ENCODE measurements at regions not wholly inside any gene's neighbourhood (a gene's known extent, or its start where the extent isn't known, plus 50 kb on each side); places are given as distances from the start of the nearest gene placed in this dataset.
"Not testable (repeated sequence)": the region's sequence is repeated elsewhere in the genome, so short reads cannot be mapped to it uniquely, and the experiment has no call there.

DNA sequence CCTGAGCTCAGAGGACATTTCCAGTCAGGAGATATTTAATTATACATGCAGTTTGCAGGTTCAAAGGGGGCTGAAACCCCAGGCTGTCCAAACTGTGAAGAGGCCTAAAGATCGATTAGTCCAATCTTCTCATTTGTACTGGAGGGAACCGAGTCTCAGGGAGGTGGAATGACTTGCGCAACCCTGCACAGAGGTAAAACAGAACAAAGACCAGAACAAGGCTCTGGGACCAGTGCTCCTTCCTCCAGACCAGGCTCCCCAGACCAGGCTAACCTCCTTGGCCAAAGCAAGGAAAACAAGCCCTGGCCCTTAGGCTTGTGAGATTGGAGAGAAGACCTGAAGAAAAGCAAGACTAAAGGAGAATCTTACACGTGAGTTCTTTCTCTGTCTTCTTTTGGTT, 120.8 kb downstream of the ENC1 start:
- TF ChIP-seq, protein P1, sequence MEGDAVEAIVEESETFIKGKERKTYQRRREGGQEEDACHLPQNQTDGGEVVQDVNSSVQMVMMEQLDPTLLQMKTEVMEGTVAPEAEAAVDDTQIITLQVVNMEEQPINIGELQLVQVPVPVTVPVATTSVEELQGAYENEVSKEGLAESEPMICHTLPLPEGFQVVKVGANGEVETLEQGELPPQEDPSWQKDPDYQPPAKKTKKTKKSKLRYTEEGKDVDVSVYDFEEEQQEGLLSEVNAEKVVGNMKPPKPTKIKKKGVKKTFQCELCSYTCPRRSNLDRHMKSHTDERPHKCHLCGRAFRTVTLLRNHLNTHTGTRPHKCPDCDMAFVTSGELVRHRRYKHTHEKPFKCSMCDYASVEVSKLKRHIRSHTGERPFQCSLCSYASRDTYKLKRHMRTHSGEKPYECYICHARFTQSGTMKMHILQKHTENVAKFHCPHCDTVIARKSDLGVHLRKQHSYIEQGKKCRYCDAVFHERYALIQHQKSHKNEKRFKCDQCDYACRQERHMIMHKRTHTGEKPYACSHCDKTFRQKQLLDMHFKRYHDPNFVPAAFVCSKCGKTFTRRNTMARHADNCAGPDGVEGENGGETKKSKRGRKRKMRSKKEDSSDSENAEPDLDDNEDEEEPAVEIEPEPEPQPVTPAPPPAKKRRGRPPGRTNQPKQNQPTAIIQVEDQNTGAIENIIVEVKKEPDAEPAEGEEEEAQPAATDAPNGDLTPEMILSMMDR (IDR thresholded peaks at IDR 0.05; ENCODE audit: extremely low read depth, missing control alignments): no peak
- no peak for DNase-seq (ENCODE audit: low spot score)

DNA sequence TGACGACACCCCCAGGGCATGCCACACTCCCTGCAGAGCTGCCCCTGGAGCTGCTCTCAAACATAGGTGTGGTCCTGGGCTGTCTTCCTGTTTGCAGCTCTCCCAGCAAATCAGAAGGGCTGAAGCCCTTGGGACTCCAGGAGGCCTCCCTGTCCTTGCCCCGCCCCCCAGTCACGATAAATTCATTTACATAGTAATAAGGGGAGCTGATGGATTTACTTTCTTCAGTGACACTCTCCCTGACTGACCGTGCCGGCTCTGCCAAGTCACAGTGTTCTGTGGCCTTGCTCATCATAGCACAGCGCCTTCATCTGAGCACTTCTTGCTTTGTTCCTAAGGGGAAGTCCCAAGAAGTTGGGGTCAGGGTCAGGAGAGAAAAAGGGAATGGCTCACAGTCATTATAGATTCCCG, 121.4 kb downstream of the ENC1 start:
- TF ChIP-seq, protein P1 (IDR thresholded peaks at IDR 0.05; ENCODE audit: extremely low read depth, missing control alignments): no peak
- no peak for DNase-seq (ENCODE audit: low spot score)

DNA sequence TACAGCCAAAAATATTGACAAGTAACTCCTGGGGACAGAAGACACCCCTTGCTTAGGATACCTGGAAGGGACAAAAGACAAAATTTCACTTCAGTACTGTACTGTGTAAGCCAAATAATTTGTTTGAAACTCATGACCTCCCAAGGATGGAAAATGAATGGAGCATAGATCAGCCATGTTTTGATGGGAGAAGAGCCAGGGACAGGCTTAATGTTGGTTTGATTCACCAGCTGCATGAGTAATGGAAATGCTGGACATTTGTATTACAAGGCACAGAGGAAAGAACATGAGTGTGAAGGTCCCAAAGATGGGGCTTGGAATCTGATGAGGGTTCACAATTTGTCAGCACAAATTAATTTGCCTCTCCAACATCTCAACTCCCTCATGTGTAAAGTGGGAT, 122.8 kb downstream of the ENC1 start:
- TF ChIP-seq, protein P1 (IDR thresholded peaks at IDR 0.05; ENCODE audit: extremely low read depth, missing control alignments): no peak
- DNase-seq (ENCODE audit: low spot score): no peak

DNA sequence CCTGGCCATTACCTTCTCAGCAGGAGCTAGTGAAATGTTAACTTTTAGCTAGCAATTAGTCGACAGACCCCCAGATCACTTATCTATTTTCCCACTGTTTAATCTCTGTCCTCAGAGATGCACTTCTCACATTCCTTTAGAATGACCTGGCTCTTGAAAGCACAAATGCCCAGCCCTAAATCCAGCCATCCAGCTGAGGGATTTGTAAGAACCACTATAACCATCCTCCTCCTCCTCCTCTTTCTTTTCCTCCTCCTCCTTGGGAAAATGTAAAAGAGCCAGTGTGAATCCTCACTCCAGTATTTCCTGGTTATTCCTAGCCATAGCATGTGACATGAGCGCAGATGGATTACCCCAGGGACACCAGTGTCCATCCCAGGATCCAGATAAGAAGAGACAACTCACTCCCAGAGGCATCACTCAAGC, 124.3 kb downstream of the ENC1 start:
- no peak for DNase-seq (ENCODE audit: low spot score)
- TF ChIP-seq, protein P1 (IDR thresholded peaks at IDR 0.05; ENCODE audit: extremely low read depth, missing control alignments): no peak

DNA sequence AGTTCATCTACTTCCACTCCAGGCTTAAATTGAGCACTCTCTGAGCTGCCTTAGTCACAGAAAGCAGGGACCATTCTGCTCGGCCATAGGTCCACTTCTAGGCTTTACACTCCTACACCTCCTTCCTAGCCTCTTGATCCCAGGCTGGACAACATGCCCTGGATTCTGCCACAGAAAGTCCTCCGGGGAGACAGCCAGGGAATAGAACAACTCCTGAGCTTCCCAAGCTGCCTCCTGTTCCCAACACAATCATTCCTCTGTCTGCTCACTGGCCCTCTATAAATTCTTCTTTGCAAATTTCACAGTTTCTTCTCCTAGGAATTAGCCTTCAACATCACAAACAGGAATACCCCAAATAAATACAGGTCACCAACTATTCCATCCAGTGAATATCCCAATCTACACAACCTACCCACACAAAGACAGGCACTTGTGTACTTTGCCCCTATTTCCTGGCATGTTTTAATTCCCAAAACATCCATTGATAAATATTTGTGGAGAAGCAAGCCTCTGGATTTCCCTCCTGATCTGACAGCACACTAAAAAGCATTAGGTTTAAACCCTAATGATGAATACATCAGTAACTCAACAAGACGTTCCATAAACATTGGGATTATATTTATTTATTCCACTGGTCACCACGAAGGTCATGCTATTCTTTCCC, 125.5 kb downstream of the ENC1 start:
- TF ChIP-seq, protein P1 (IDR thresholded peaks at IDR 0.05; ENCODE audit: extremely low read depth, missing control alignments): no peak

DNA sequence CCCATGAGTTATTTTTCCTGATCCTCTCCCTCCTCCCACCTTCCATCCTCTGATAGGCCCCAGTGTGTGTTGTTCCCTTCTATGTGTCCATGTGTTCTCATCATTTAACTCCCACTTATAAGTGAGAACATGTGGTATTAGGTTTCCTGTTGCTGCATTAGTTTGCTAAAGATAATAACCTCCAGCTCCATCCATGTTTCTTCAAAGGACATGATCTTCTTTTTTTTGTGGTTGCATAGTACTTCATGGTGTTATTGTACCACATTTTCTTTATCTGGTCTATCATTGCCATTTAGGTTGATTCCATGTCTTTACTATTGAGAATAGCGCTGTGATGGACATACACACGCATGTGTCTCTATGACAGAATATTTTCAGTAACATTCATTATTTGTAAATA, 128.8 kb downstream of the ENC1 start:
- DNase-seq (ENCODE audit: low spot score): not testable (repeated sequence)

More for the DNA sequence above, 125.5 kb downstream of the ENC1 start:
- no peak for DNase-seq (ENCODE audit: low spot score)

DNA sequence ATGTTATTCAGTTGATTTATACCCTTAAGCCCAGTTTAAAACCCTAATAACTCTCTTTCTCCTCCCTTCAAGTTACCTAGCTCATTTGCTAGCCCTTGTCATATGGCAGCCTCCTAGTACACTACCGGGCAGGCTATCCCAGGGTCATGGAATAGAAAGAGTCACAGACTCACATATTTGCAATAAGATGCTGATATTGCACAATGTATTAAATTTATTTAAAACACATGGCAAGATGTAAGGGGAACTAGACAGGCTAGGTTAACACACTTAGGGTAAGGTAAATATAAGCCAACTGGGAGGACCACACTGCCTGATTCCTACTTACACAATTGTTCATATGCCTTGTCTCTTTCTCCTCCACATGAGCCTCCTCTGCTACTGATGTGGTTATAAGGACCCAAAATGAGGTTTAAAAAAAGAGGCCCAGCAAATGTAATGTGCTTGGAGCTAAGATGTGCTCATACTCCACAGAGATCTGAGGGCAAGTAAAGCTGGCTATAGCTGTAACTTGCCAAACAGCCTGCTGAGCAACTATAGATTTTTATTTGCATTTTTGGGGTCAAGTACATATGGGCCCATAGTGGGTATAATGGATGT, 130.0 kb downstream of the ENC1 start:
- DNase-seq (ENCODE audit: low spot score): no peak
- TF ChIP-seq, protein P1 (IDR thresholded peaks at IDR 0.05; ENCODE audit: extremely low read depth, missing control alignments): no peak

All from GM20000 (cell line).